A549 (cell line): ENCODE measurements at regions not wholly inside any gene's neighbourhood (a gene's known extent, or its start where the extent isn't known, plus 50 kb on each side); places are given as distances from the start of the nearest gene placed in this dataset.

Experiments used
- ATAC-seq, 2 experiments: fragments of 200-7000 bp in 1 of 2; fragments of >200 bp in 1 of 2; cut with Nextera tagmentation in 1 of 2; cut with Tn5 transposase in 1 of 2; 3 replicates each; pipeline versions ENCODE4 v1.8.0 to v1.9.1; 2018 to 2020; ENCODE audit warnings: mild to moderate bottlenecking in 1 of 2, moderate library complexity in 1 of 2
- CTCF ChIA-PET: fragments of 300-600 bp; sonication (Branson Sonifier 250); formaldehyde crosslinking; extraction: SDS; loops from one replicate; lab custom pipeline; 2021; ENCODE audit warnings: antibody characterized with exemption, inconsistent platforms; lab: Yijun Ruan, JAX
- POLR2A ChIA-PET: fragments of 350-600 bp; formaldehyde crosslinking; extraction: SDS; loops from one replicate; lab custom pipeline; 2021; ENCODE audit warnings: antibody characterized with exemption, inconsistent platforms; lab: Yijun Ruan, JAX
- DNase-seq, 2 experiments: peaks; one replicate each; pipeline versions ENCODE4 v3.0.0 to v3.0.0-alpha.2; 2011 to 2016; ENCODE audit warnings: low read depth in 1 of 2, low spot score in 1 of 2
- FAIRE-seq: peaks from 2 replicates; lab custom pipeline; 2011; peaks lifted over from hg19 to GRCh38; lab: Jason Lieb, UNC
- H3K27ac ChIP-seq, 2 experiments: fragments of >200 bp; sonication (Bioruptor Twin); formaldehyde crosslinking; 3 replicates each; pipeline ENCODE4 v1.5.1; 2016 to 2017
- H3K4me1 ChIP-seq: fragments of >200 bp; sonication (Bioruptor Twin); formaldehyde crosslinking; 3 replicates; pipeline ENCODE4 v1.6.1; 2016
- H3K4me2 ChIP-seq: fragments of >200 bp; sonication (Bioruptor Twin); formaldehyde crosslinking; 3 replicates; pipeline ENCODE4 v1.6.1; 2016
- H3K4me3 ChIP-seq: fragments of >200 bp; sonication (Bioruptor Twin); formaldehyde crosslinking; 3 replicates; pipeline ENCODE4 v1.5.1; 2016
- H3K9me3 ChIP-seq: fragments of >200 bp; sonication (Bioruptor Twin); formaldehyde crosslinking; 3 replicates; pipeline ENCODE4 v1.6.1; 2016
- ATOH8 ChIP-seq: fragments of 250-450 bp; sonication (Bioruptor Pico); IDR thresholded peaks from 2 replicates; pipeline ENCODE4 v1.5.0; 2020; ENCODE audit warnings: low read depth, mild to moderate bottlenecking, moderate library complexity
- CBX8 ChIP-seq: fragments of 200-600 bp; sonication (generic); IDR thresholded peaks from 2 replicates; pipeline ENCODE4 v1.6.1; 2016
- CEBPB ChIP-seq, 2 experiments: fragments of >200 bp in 1 of 2; sonication (Bioruptor Twin) in 1 of 2; formaldehyde crosslinking in 1 of 2; IDR thresholded peaks; 2 replicates each; pipeline ENCODE4 v1.6.1; 2012 to 2016
- CHD2 ChIP-seq: fragments of 150-350 bp; IDR thresholded peaks from 2 replicates; pipeline ENCODE4 v1.6.1; 2014; ENCODE audit warnings: low read length; ENCODE audit not compliant: partially characterized antibody
- CHD4 ChIP-seq: fragments of 200-600 bp; sonication (generic); IDR thresholded peaks from 2 replicates; pipeline ENCODE4 v1.6.1; 2016; ENCODE audit warnings: antibody characterized with exemption, mild to moderate bottlenecking, borderline replicate concordance
- E2F6 ChIP-seq: IDR thresholded peaks from 2 replicates; pipeline ENCODE4 v1.6.1; 2012; ENCODE audit warnings: low read depth, borderline replicate concordance
- EHF ChIP-seq: fragments of 250-450 bp; sonication (Bioruptor Pico); IDR thresholded peaks from 2 replicates; pipeline ENCODE4 v1.5.0; 2020; ENCODE audit warnings: mild to moderate bottlenecking
- ELK1 ChIP-seq: fragments of 150-350 bp; IDR thresholded peaks from 2 replicates; pipeline ENCODE4 v1.6.1; 2014; ENCODE audit warnings: low read depth, mild to moderate bottlenecking, low read length
- FOXS1 ChIP-seq: fragments of 250-450 bp; sonication (Bioruptor Pico); IDR thresholded peaks from 2 replicates; pipeline ENCODE4 v1.5.0; 2020; ENCODE audit warnings: mild to moderate bottlenecking, moderate library complexity
- GATA3 ChIP-seq: IDR thresholded peaks from 2 replicates; pipeline ENCODE4 v1.6.1; 2012; ENCODE audit warnings: borderline replicate concordance
- HEYL ChIP-seq: fragments of 250-450 bp; sonication (Bioruptor Pico); IDR thresholded peaks from 2 replicates; pipeline ENCODE4 v1.8.0; 2021; ENCODE audit warnings: mild to moderate bottlenecking, moderate library complexity
- HOXA7 ChIP-seq: fragments of 250-450 bp; sonication (Bioruptor Pico); IDR thresholded peaks from 2 replicates; pipeline ENCODE4 v1.5.0; 2020; ENCODE audit warnings: mild to moderate bottlenecking, moderate library complexity
- HOXB13 ChIP-seq: fragments of 250-450 bp; sonication (Bioruptor Pico); IDR thresholded peaks from 2 replicates; pipeline ENCODE4 v1.5.0; 2020; ENCODE audit warnings: low read depth, mild to moderate bottlenecking, moderate library complexity
- HOXB5 ChIP-seq: fragments of 250-450 bp; sonication (Bioruptor Pico); IDR thresholded peaks from 2 replicates; pipeline ENCODE4 v1.5.0; 2020; ENCODE audit warnings: mild to moderate bottlenecking, moderate library complexity
- JUN ChIP-seq, 2 experiments: fragments of >200 bp; sonication (Bioruptor Twin); formaldehyde crosslinking; IDR thresholded peaks; 2 replicates in 1 of 2; 3 replicates in 1 of 2; pipeline ENCODE4 v1.6.1; 2016 to 2017
- MAX ChIP-seq: IDR thresholded peaks from 2 replicates; pipeline ENCODE4 v1.6.1; 2012
- MYC ChIP-seq: IDR thresholded peaks from 2 replicates; pipeline ENCODE4 v1.6.1; 2012; ENCODE audit warnings: mild to moderate bottlenecking, inconsistent platforms, low read length, improper control_type of control experiment, borderline replicate concordance
- PBX3 ChIP-seq: IDR thresholded peaks from 2 replicates; pipeline ENCODE4 v1.6.1; 2012
- PHF8 ChIP-seq: fragments of 200-600 bp; sonication (generic); IDR thresholded peaks from 2 replicates; pipeline ENCODE4 v1.6.1; 2016; ENCODE audit warnings: low read depth, mild to moderate bottlenecking, antibody characterized with exemption, moderate library complexity, borderline replicate concordance
- POLR2A ChIP-seq: IDR thresholded peaks from 2 replicates; pipeline ENCODE4 v1.6.1; 2012; ENCODE audit warnings: mild to moderate bottlenecking, low read length
- POLR2AphosphoS2 ChIP-seq: conservative IDR thresholded peaks from 2 replicates; pipeline ENCODE4 v1.6.1; 2012; ENCODE audit warnings: low read length, improper control_type of control experiment, inconsistent platforms
- RAD21 ChIP-seq, 2 experiments: fragments of >200 bp in 1 of 2; sonication (Bioruptor Twin) in 1 of 2; formaldehyde crosslinking in 1 of 2; IDR thresholded peaks in 1 of 2; conservative IDR thresholded peaks in 1 of 2; 2 replicates in 1 of 2; 3 replicates in 1 of 2; pipeline ENCODE4 v1.6.1; 2012 to 2018; ENCODE audit warnings: inconsistent platforms in 1 of 2
- RARB ChIP-seq: fragments of 250-450 bp; sonication (Bioruptor Pico); IDR thresholded peaks from 2 replicates; pipeline ENCODE4 v1.8.0; 2021; ENCODE audit warnings: mild to moderate bottlenecking, moderate library complexity
- RCOR1 ChIP-seq: fragments of 150-350 bp; IDR thresholded peaks from 2 replicates; pipeline ENCODE4 v1.6.1; 2014; ENCODE audit warnings: antibody characterized with exemption, low read length, low read depth
- RNF2 ChIP-seq: fragments of 200-600 bp; sonication (generic); IDR thresholded peaks from 2 replicates; pipeline ENCODE4 v1.6.1; 2016; ENCODE audit warnings: low read depth, mild to moderate bottlenecking, antibody characterized with exemption, moderate library complexity, borderline replicate concordance
- SMC3 ChIP-seq: fragments of >200 bp; sonication (Bioruptor Twin); formaldehyde crosslinking; IDR thresholded peaks from 3 replicates; pipeline ENCODE4 v1.6.1; 2018; ENCODE audit warnings: inconsistent platforms
- SREBF2 ChIP-seq: fragments of 450-650 bp; IDR thresholded peaks from 2 replicates; pipeline ENCODE4 v1.6.1; 2014; ENCODE audit warnings: mild to moderate bottlenecking, moderate library complexity
- TFCP2L1 ChIP-seq: fragments of 250-450 bp; sonication (Bioruptor Pico); IDR thresholded peaks from 2 replicates; pipeline ENCODE4 v1.5.0; 2021; ENCODE audit warnings: mild to moderate bottlenecking
- USF2 ChIP-seq: fragments of 450-650 bp; IDR thresholded peaks from 2 replicates; pipeline ENCODE4 v1.6.1; 2014; ENCODE audit warnings: antibody characterized with exemption
- ZFP36 ChIP-seq: fragments of 450-650 bp; IDR thresholded peaks from 2 replicates; pipeline ENCODE4 v1.6.1; 2014; ENCODE audit warnings: borderline replicate concordance; ENCODE audit not compliant: partially characterized antibody
- WGBS: methylation state at CpG from one replicate; pipeline ENCODE4 v1.1.6; 2017; ENCODE audit errors: missing lambda C conversion rate; 5-methylcytosine and 5-hydroxymethylcytosine counted together

- DNase-seq (no peak), ATAC-seq (no peak), FAIRE-seq (no peak)
- Histone ChIP-seq H3K9me3 (no peaks in the 10 kb centered on the region), H3K27ac (no peak overlapping the region), H3K4me2 (no peak overlapping the region), H3K4me3 (no peak overlapping the region), H3K4me1 (no peaks in the 10 kb centered on the region)
- 61% methylated on average over 10 of the region's 10 CpGs for WGBS
- TF ChIP-seq RCOR1 (no peak), HOXB13 (CRISPR knock-in tag) (no peak), ATOH8 (no peak), CEBPB (IDR thresholded peaks at IDR 0.05) (no peak)
- ChIA-PET CTCF (interaction anchor here (6.3 kb wide), 1 partner anchor 18 kb away, joined by 30 read pairs; no protein-coding TSS in a partner anchor), POLR2A (no interaction called here)
These were observed 98.7 kb downstream of the ERMARD start for GRCh38 chr6:169850154-169850553.

GRCh38 chr6:169849396-169849795 lies 98.0 kb downstream of the ERMARD start:
- WGBS: 48% methylated on average over 6 of the region's 14 CpGs
- H3K27ac ChIP-seq: no peak overlapping the region
- no peaks in the 10 kb centered on the region for H3K4me1 ChIP-seq
- H3K9me3 ChIP-seq: no peaks in the 10 kb centered on the region
- CTCF ChIA-PET: interaction anchor here (6.3 kb wide), 1 partner anchor 17 kb away, joined by 30 read pairs; no protein-coding TSS in a partner anchor
- no peak for TF ChIP-seq MYC
- no peak for TF ChIP-seq E2F6
- no peak for TF ChIP-seq ELK1
- TF ChIP-seq POLR2A: no peak
- TF ChIP-seq ZFP36: no peak
- no peak for TF ChIP-seq CEBPB (IDR thresholded peaks at IDR 0.05)
- TF ChIP-seq PHF8: no peak
- no peak for TF ChIP-seq USF2
- TF ChIP-seq MAX: no peak
- TF ChIP-seq POLR2AphosphoS2: no peak
- TF ChIP-seq EHF (CRISPR knock-in tag): no peak
- TF ChIP-seq HOXB5 (CRISPR knock-in tag): no peak
- no peak for TF ChIP-seq HOXA7
- no peak for TF ChIP-seq CHD4
- TF ChIP-seq SREBF2: no peak
- no peak for TF ChIP-seq CHD2
- TF ChIP-seq FOXS1 (CRISPR knock-in tag): no peak
- no peak overlapping the region for H3K4me2 ChIP-seq
- DNase-seq: no peak
- no peak for ATAC-seq
- POLR2A ChIA-PET: no interaction called here
- FAIRE-seq: no peak
- no peak overlapping the region for H3K4me3 ChIP-seq

- Histone ChIP-seq H3K4me3 (no peak overlapping the region), H3K9me3 (no peaks in the 10 kb centered on the region), H3K4me2 (no peak overlapping the region), H3K4me1 (no peaks in the 10 kb centered on the region), H3K27ac (no peak overlapping the region)
- 55% methylated on average over 11 of the region's 13 CpGs for WGBS
- no peak for FAIRE-seq
- ATAC-seq: no peak
- ChIA-PET CTCF (interaction anchor here (6.3 kb wide), 1 partner anchor 17 kb away, joined by 30 read pairs; no protein-coding TSS in a partner anchor), POLR2A (no interaction called here)
- no peak for DNase-seq
- no peak for TF ChIP-seq RNF2
- no peak for TF ChIP-seq POLR2AphosphoS2
- TF ChIP-seq FOXS1 (CRISPR knock-in tag): no peak
- no peak for TF ChIP-seq GATA3
- TF ChIP-seq SMC3: no peak
- TF ChIP-seq CBX8: no peak
- no peak for TF ChIP-seq TFCP2L1
- TF ChIP-seq RAD21 (conservative IDR thresholded peaks at IDR 0.05 in 1 of 2, IDR thresholded peaks at IDR 0.05 in 1 of 2): no peak
- no peak for TF ChIP-seq ATOH8
- no peak for TF ChIP-seq RARB (CRISPR knock-in tag)
- TF ChIP-seq PBX3: no peak
- TF ChIP-seq EHF (CRISPR knock-in tag): no peak
- TF ChIP-seq HOXB5 (CRISPR knock-in tag): no peak
- TF ChIP-seq HEYL (CRISPR knock-in tag): no peak
- TF ChIP-seq JUN (IDR thresholded peaks at IDR 0.05): no peak
These were observed 97.5 kb downstream of the ERMARD start for GRCh38 chr6:169848946-169849345.
